ENCODE measurements at regions not wholly inside any gene's neighbourhood (a gene's known extent, or its start where the extent isn't known, plus 50 kb on each side); places are given as distances from the start of the nearest gene placed in this dataset.

- H3K36me3 ChIP-seq: no peaks in the 10 kb centered on the region
- no peak for TF ChIP-seq CTCF (IDR thresholded peaks at IDR 0.05)
- H3K4me1 ChIP-seq: no peaks in the 10 kb centered on the region
- H3K27me3 ChIP-seq: no peaks in the 10 kb centered on the region
- H3K9ac ChIP-seq (ENCODE audit: low read depth in 2 of 2, low read length in 2 of 2): no peak overlapping the region
- no peak overlapping the region for H3K4me3 ChIP-seq
- H3K27ac ChIP-seq: no peak overlapping the region
- H3K9me3 ChIP-seq: no peaks in the 10 kb centered on the region
- intact Hi-C loops (cut with DNase I): no loop called here
- DNase-seq: no peak
Observed at GRCh38 chr10:100612601-100613595, 77.2 kb downstream of the HIF1AN start.

DNA sequence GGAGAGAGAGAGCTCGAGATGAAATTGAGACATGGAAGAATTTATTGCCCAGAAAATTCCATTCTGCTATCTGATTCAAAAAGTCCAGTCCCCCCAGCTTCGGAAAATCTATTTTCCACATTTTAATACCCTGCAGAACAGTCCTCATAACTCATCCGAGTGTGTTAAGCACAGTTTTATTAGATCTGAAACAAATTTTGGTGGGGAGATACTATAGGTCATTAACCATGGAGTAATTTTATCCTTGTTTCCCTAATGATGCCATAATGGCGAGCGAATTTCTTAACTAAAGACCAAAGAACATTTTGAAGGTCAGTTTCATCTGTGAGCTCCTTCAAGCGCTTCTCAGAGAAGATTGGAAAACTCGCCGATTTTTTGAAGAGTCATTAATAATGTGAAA, 78.1 kb downstream of the HIF1AN start:
- intact Hi-C loops (cut with DNase I): no loop called here
- no peak for DNase-seq
- Histone ChIP-seq H3K9me3 (no peaks in the 10 kb centered on the region), H3K36me3 (no peaks in the 10 kb centered on the region), H3K9ac (ENCODE audit: low read depth in 2 of 2, low read length in 2 of 2) (no peak overlapping the region), H3K27me3 (no peaks in the 10 kb centered on the region), H3K27ac (no peak overlapping the region), H3K4me3 (no peak overlapping the region), H3K4me1 (no peaks in the 10 kb centered on the region)
- no peak for TF ChIP-seq CTCF (IDR thresholded peaks at IDR 0.05)

DNA sequence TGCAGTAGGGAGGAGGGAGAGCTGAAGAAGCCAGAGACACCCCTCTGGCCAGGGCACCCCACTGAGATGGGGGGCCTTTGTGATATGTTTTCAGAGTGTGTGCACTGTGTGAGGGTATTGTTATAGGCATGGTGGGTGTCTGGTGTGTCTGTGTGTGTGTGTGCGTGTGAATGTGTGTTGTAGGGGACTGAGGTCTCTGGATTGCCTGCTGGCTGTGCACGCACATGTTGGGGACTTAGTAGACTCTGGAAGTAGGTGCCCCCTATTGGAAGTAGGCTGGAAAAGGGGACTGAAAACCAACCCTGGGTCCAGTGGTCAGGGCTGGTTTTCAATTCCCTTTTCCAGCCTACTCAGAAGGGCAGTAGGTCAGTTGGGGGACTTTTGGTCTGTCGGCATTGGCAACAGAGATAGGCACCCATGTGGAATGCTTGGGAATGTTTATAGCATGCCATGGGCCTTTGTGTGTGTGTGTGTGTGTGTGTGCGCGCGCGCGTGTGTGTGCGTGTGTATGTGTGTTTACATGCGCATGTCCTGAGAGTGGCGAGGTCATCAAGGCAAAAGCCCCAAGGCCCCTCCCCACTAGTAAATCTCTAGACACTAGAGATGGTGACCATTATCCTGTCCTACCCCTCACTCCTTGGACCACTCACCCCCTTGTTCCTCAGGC, 78.8 kb downstream of the HIF1AN start:
- no peaks in the 10 kb centered on the region for H3K4me1 ChIP-seq
- H3K4me3 ChIP-seq: no peak overlapping the region
- no peak for DNase-seq
- H3K9me3 ChIP-seq: no peaks in the 10 kb centered on the region
- no peak overlapping the region for H3K27ac ChIP-seq
- intact Hi-C loops (cut with DNase I): no loop called here
- no peak overlapping the region for H3K9ac ChIP-seq (ENCODE audit: low read depth in 2 of 2, low read length in 2 of 2)
- TF ChIP-seq CTCF (IDR thresholded peaks at IDR 0.05): no peak
- no peaks in the 10 kb centered on the region for H3K27me3 ChIP-seq
- H3K36me3 ChIP-seq: no peaks in the 10 kb centered on the region

- Histone ChIP-seq H3K9ac (ENCODE audit: low read depth in 2 of 2, low read length in 2 of 2) (no peak overlapping the region), H3K4me1 (no peaks in the 10 kb centered on the region), H3K27me3 (peaks cover 2% of the 10 kb centered on the region), H3K4me3 (no peak overlapping the region), H3K27ac (no peak overlapping the region), H3K9me3 (no peaks in the 10 kb centered on the region), H3K36me3 (no peaks in the 10 kb centered on the region)
- no peak for TF ChIP-seq CTCF (IDR thresholded peaks at IDR 0.05)
- no peak for DNase-seq
- intact Hi-C loops (cut with DNase I): no loop called here
Observed at GRCh38 chr10:100615241-100615640, 79.5 kb downstream of the HIF1AN start.

GRCh38 chr10:100615908-100616307, 80.2 kb downstream of the HIF1AN start:
- H3K4me3 ChIP-seq: no peak overlapping the region

More at GRCh38 chr10:100615908-100616307, 80.2 kb downstream of the HIF1AN start:
- Histone ChIP-seq H3K27ac (no peak overlapping the region), H3K9me3 (no peaks in the 10 kb centered on the region), H3K27me3 (peaks cover 9% of the 10 kb centered on the region), H3K36me3 (no peaks in the 10 kb centered on the region), H3K9ac (ENCODE audit: low read depth in 2 of 2, low read length in 2 of 2) (no peak overlapping the region), H3K4me1 (no peaks in the 10 kb centered on the region)
- no peak for DNase-seq
- no peak for TF ChIP-seq CTCF (IDR thresholded peaks at IDR 0.05)
- intact Hi-C loops (cut with DNase I): no loop called here
